ENCODE measurements at regions not wholly inside any gene's neighbourhood (a gene's known extent, or its start where the extent isn't known, plus 50 kb on each side); places are given as distances from the start of the nearest gene placed in this dataset.

DNA sequence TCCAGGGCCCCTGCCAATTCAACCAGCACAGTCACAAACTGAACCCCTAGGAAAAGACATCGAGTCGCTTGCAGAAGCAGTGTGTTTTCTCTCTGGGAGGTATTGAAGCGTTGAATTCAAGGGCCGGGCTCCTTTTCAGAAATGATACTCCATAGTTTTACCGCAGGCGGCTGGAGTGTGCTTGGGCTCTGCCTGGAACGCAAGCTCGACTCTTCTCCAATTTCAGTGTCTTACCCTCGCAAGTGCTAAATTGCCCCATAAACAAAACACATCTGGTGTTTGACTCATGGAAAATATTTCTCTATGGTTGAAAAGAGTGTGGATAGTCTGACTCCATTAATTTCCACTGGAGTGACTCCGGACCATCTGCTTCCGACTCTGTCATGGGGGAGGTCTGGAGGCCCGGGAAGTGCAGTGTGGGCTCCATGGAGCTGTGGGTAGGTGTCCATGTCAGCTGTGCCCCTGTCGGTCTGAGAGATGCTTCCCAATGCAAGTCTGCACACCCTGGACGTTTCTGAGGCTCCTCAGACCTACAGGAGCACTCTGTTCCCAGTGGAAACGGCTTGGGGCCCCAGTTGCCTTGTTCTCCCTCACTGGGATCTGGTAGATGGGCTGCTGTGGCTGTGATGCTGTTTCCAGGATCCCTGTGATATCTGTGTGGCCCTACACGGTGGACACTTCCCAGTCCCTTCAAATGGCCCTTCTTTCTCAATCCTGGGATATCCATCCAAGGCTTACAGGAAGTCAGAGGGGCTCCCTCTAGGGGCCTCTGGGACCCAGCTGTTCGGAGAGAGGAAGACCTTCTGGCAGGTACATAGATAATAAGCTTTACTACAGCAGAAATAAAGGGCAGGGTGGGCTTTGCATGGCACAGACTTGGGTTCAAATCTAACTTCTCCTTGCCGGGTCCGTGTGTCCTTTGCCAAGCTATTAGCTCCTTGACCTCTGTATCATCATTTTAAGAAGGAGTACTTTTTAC, 119.8 kb upstream of the CDH13 start (continued):
- TF ChIP-seq, protein P1, sequence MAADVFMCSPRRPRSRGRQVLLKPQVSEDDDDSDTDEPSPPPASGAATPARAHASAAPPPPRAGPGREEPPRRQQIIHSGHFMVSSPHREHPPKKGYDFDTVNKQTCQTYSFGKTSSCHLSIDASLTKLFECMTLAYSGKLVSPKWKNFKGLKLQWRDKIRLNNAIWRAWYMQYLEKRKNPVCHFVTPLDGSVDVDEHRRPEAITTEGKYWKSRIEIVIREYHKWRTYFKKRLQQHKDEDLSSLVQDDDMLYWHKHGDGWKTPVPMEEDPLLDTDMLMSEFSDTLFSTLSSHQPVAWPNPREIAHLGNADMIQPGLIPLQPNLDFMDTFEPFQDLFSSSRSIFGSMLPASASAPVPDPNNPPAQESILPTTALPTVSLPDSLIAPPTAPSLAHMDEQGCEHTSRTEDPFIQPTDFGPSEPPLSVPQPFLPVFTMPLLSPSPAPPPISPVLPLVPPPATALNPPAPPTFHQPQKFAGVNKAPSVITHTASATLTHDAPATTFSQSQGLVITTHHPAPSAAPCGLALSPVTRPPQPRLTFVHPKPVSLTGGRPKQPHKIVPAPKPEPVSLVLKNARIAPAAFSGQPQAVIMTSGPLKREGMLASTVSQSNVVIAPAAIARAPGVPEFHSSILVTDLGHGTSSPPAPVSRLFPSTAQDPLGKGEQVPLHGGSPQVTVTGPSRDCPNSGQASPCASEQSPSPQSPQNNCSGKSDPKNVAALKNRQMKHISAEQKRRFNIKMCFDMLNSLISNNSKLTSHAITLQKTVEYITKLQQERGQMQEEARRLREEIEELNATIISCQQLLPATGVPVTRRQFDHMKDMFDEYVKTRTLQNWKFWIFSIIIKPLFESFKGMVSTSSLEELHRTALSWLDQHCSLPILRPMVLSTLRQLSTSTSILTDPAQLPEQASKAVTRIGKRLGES (CRISPR knock-in tag; IDR thresholded peaks at IDR 0.05; ENCODE audit: borderline replicate concordance): no peak
- TF ChIP-seq, protein P2, sequence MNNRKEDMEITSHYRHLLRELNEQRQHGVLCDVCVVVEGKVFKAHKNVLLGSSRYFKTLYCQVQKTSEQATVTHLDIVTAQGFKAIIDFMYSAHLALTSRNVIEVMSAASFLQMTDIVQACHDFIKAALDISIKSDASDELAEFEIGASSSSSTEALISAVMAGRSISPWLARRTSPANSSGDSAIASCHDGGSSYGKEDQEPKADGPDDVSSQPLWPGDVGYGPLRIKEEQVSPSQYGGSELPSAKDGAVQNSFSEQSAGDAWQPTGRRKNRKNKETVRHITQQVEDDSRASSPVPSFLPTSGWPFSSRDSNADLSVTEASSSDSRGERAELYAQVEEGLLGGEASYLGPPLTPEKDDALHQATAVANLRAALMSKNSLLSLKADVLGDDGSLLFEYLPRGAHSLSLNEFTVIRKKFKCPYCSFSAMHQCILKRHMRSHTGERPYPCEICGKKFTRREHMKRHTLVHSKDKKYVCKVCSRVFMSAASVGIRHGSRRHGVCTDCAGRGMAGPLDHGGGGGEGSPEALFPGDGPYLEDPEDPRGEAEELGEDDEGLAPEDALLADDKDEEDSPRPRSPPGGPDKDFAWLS (CRISPR knock-in tag; IDR thresholded peaks at IDR 0.05; ENCODE audit: borderline replicate concordance): no peak

DNA sequence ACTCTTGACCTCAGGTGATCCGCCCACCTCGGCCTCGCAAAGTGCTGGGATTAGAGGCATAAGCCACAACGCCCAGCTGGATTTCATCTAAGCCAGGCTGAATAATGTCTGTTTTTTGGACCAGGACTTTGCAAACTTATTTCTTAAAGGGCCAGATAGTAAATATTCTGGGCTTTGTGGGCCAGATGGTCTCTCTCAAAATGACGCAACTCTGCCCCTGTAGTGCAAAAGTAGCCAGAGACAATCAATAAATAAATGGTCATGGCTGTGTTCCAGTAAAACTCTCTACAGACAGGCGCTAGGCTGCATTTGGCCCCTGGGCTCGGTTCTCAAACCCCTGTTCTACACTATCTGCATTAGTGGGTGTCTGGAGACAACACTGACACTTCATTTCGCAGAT, 121.9 kb upstream of the CDH13 start:
- DNase-seq (ENCODE audit: low spot score) (no peak), ATAC-seq (no peak), FAIRE-seq (no peak)
- TF ChIP-seq KDM3A (CRISPR knock-in tag; IDR thresholded peaks at IDR 0.05; ENCODE audit: low read depth): no peak
- TF ChIP-seq PRMT3 (CRISPR knock-in tag; IDR thresholded peaks at IDR 0.05; ENCODE audit: borderline replicate concordance, low read depth): no peak
- no peak for TF ChIP-seq AHDC1 (CRISPR knock-in tag; IDR thresholded peaks at IDR 0.05; ENCODE audit: borderline replicate concordance)
- no peak for TF ChIP-seq NFKBIZ (CRISPR knock-in tag; IDR thresholded peaks at IDR 0.05)
- Histone ChIP-seq H3K36me3 (replicated peaks in 1 of 2; ENCODE audit: control insufficient read depth in 1 of 2, insufficient read depth in 2 of 2, low read length in 2 of 2) (no peaks in the 10 kb centered on the region), H4K20me1 (ENCODE audit: insufficient read depth, low read length) (no peaks in the 10 kb centered on the region), H3K4me2 (ENCODE audit: low read depth, low read length) (no peak overlapping the region), H3K9ac (ENCODE audit: insufficient read depth, low read depth, low read length) (no peak overlapping the region), H3K27ac (ENCODE audit: extremely low read length, insufficient read depth, low read length) (no peak overlapping the region), H3K4me3 (replicated peaks in 1 of 3; ENCODE audit: insufficient read depth in 1 of 3, low read depth in 2 of 3, low read length in 3 of 3) (no peak overlapping the region), H3K9me3 (ENCODE audit: low read length) (peaks cover 5% of the 10 kb centered on the region; the same call in 1 of the 2 replicates), H3K79me2 (ENCODE audit: insufficient read depth, low read length) (no peaks in the 10 kb centered on the region), H3K4me1 (ENCODE audit: insufficient read depth, low read length) (no peaks in the 10 kb centered on the region), H2AFZ (ENCODE audit: low read length) (no peak overlapping the region), H3K27me3 (ENCODE audit: control insufficient read depth in 1 of 2, insufficient read depth in 2 of 2, low read length in 2 of 2) (no peaks in the 10 kb centered on the region; a peak in 1 of 5 replicates)
- in situ Hi-C loops (cut with HindIII; ENCODE audit: extremely low pct_ligation_motif_present, low pct_unique_long_range_greater_than_20kb) (no loop called here), intact Hi-C loops (cut with micrococcal nuclease; ENCODE audit: unreplicated experiment) (no loop called here)
- CTCF ChIA-PET (ENCODE audit: low intra/inter-chr PET ratio, low total read pairs): no interaction called here
- 20% methylated on average over 8 of the region's 8 CpGs for WGBS (ENCODE audit: low lambda C conversion rate)
- BruUV-seq (replicated peaks): no TSS peak
- POLR2A ChIA-PET: no interaction called here
